ENCODE measurements at regions not wholly inside any gene's neighbourhood (a gene's known extent, or its start where the extent isn't known, plus 50 kb on each side); places are given as distances from the start of the nearest gene placed in this dataset.
"Not testable (repeated sequence)": the region's sequence is repeated elsewhere in the genome, so short reads cannot be mapped to it uniquely, and the experiment has no call there.

- Histone ChIP-seq H3K36me3 (no peaks in the 10 kb centered on the region), H3K27ac (no peak overlapping the region), H3K4me3 (no peak overlapping the region), H3K4me2 (no peak overlapping the region), H3K27me3 (no peaks in the 10 kb centered on the region), H3K9me3 (replicated peaks in 1 of 11) (no peaks in the 10 kb centered on the region; a peak in 1 of 22 replicates), H4K20me1 (no peaks in the 10 kb centered on the region), H3K4me1 (peaks cover 12 to 35% (median 24%) of the 10 kb centered on the region in 10 experiments; a peak in 19 of 20 replicates), H3K9ac (no peak overlapping the region)
- no peak for TF ChIP-seq Cebpa-rat (IDR thresholded peaks at IDR 0.05)
Observed at GRCh38 chr15:91409387-91409786, 309.3 kb downstream of the SV2B start.

- no peak overlapping the region for H3K27ac ChIP-seq
- peaks cover 12 to 32% (median 23%) of the 10 kb centered on the region in 10 experiments; a peak in 19 of 20 replicates for H3K4me1 ChIP-seq
- H4K20me1 ChIP-seq, result no peaks in the 10 kb centered on the region
- no peaks in the 10 kb centered on the region for H3K27me3 ChIP-seq
- no peaks in the 10 kb centered on the region; a peak in 1 of 22 replicates for H3K9me3 ChIP-seq (replicated peaks in 1 of 11)
- no peak overlapping the region for H3K4me2 ChIP-seq
- TF ChIP-seq Cebpa-rat (IDR thresholded peaks at IDR 0.05), result no peak
- no peak overlapping the region for H3K9ac ChIP-seq
- no peaks in the 10 kb centered on the region for H3K36me3 ChIP-seq
- H3K4me3 ChIP-seq, result no peak overlapping the region
Observed at GRCh38 chr15:91411586-91411985, 311.5 kb downstream of the SV2B start.

GRCh38 chr15:91412138-91412928 is 312.3 kb downstream of the SV2B start:
- H3K27me3 ChIP-seq, result no peaks in the 10 kb centered on the region
- H3K27ac ChIP-seq, result no peak overlapping the region
- no peak overlapping the region for H3K4me2 ChIP-seq
- no peak for TF ChIP-seq Cebpa-rat (IDR thresholded peaks at IDR 0.05)
- no peaks in the 10 kb centered on the region for H3K36me3 ChIP-seq
- no peaks in the 10 kb centered on the region; a peak in 1 of 22 replicates for H3K9me3 ChIP-seq (replicated peaks in 1 of 11)
- no peaks in the 10 kb centered on the region for H4K20me1 ChIP-seq
- no peak overlapping the region for H3K9ac ChIP-seq
- H3K4me1 ChIP-seq, result peaks cover 10 to 25% (median 16%) of the 10 kb centered on the region in 10 experiments; a peak in 19 of 20 replicates
- H3K4me3 ChIP-seq, result no peak overlapping the region

- H3K27ac ChIP-seq, result no peak overlapping the region
- no peaks in the 10 kb centered on the region for H4K20me1 ChIP-seq
- peaks cover 2 to 17% (median 8%) of the 10 kb centered on the region in 10 experiments; a peak in 17 of 20 replicates for H3K4me1 ChIP-seq
- H3K4me2 ChIP-seq, result no peak overlapping the region
- no peak for TF ChIP-seq Cebpa-rat (IDR thresholded peaks at IDR 0.05)
- H3K36me3 ChIP-seq, result no peaks in the 10 kb centered on the region
- H3K9ac ChIP-seq, result no peak overlapping the region
- H3K27me3 ChIP-seq, result no peaks in the 10 kb centered on the region
- no peaks in the 10 kb centered on the region; a peak in 1 of 22 replicates for H3K9me3 ChIP-seq (replicated peaks in 1 of 11)
- H3K4me3 ChIP-seq, result no peak overlapping the region
Observed at GRCh38 chr15:91413142-91413541, 313.1 kb downstream of the SV2B start.

GRCh38 chr15:91414124-91414523 is 314.1 kb downstream of the SV2B start:
- no peaks in the 10 kb centered on the region for H3K36me3 ChIP-seq
- H4K20me1 ChIP-seq, result no peaks in the 10 kb centered on the region
- no peaks in the 10 kb centered on the region for H3K27me3 ChIP-seq
- H3K4me3 ChIP-seq, result no peak overlapping the region
- H3K9me3 ChIP-seq (replicated peaks in 1 of 11), result no peaks in the 10 kb centered on the region; a peak in 1 of 22 replicates
- H3K4me1 ChIP-seq, result peaks cover 0 to 9% (median 0%) of the 10 kb centered on the region in 10 experiments; a peak in 3 of 20 replicates
- no peak overlapping the region for H3K4me2 ChIP-seq
- H3K9ac ChIP-seq, result no peak overlapping the region
- H3K27ac ChIP-seq, result no peak overlapping the region
- no peak for TF ChIP-seq Cebpa-rat (IDR thresholded peaks at IDR 0.05)

- H3K27me3 ChIP-seq; H3K9me3 ChIP-seq (replicated peaks in 1 of 11); H3K9ac ChIP-seq; H4K20me1 ChIP-seq; H3K4me1 ChIP-seq; H3K36me3 ChIP-seq; H3K4me2 ChIP-seq; H3K27ac ChIP-seq; H3K4me3 ChIP-seq: not testable (repeated sequence)
Observed at GRCh38 chr15:91415258-91415657, 315.2 kb downstream of the SV2B start.

- Histone ChIP-seq H3K4me1 (no peaks in the 10 kb centered on the region), H3K36me3 (no peaks in the 10 kb centered on the region), H3K9me3 (replicated peaks in 1 of 11) (peaks cover 0 to 8% (median 0%) of the 10 kb centered on the region in 11 experiments; a peak in 3 of 22 replicates), H3K27ac (no peak overlapping the region), H3K9ac (no peak overlapping the region), H3K4me2 (no peak overlapping the region), H4K20me1 (no peaks in the 10 kb centered on the region), H3K27me3 (no peaks in the 10 kb centered on the region), H3K4me3 (no peak overlapping the region)
- TF ChIP-seq Cebpa-rat (IDR thresholded peaks at IDR 0.05), result no peak
Observed at GRCh38 chr15:91420689-91421088, 320.6 kb downstream of the SV2B start.

GRCh38 chr15:91422797-91423196 is 322.7 kb downstream of the SV2B start:
- H4K20me1 ChIP-seq, result no peaks in the 10 kb centered on the region
- no peak overlapping the region for H3K27ac ChIP-seq
- no peak overlapping the region for H3K4me3 ChIP-seq
- peaks cover 0 to 8% (median 0%) of the 10 kb centered on the region in 11 experiments; a peak in 3 of 22 replicates for H3K9me3 ChIP-seq (replicated peaks in 1 of 11)
- no peaks in the 10 kb centered on the region for H3K4me1 ChIP-seq
- H3K36me3 ChIP-seq, result no peaks in the 10 kb centered on the region
- no peaks in the 10 kb centered on the region for H3K27me3 ChIP-seq
- no peak overlapping the region for H3K4me2 ChIP-seq
- H3K9ac ChIP-seq, result no peak overlapping the region
- TF ChIP-seq Cebpa-rat (IDR thresholded peaks at IDR 0.05), result no peak

GRCh38 chr15:91424001-91424400 is 323.9 kb downstream of the SV2B start:
- Histone ChIP-seq H3K4me1 (no peaks in the 10 kb centered on the region), H3K27ac (no peak overlapping the region), H3K9ac (no peak overlapping the region), H3K27me3 (no peaks in the 10 kb centered on the region), H3K9me3 (replicated peaks in 1 of 11) (peaks cover 0 to 8% (median 0%) of the 10 kb centered on the region in 11 experiments; a peak in 3 of 22 replicates), H3K4me2 (no peak overlapping the region), H3K4me3 (no peak overlapping the region), H4K20me1 (no peaks in the 10 kb centered on the region), H3K36me3 (no peaks in the 10 kb centered on the region)
- TF ChIP-seq Cebpa-rat (IDR thresholded peaks at IDR 0.05), result no peak

GRCh38 chr15:91426412-91426811 is 326.4 kb downstream of the SV2B start:
- H3K4me2 ChIP-seq, result no peak overlapping the region
- no peak for TF ChIP-seq Cebpa-rat (IDR thresholded peaks at IDR 0.05)
- no peaks in the 10 kb centered on the region for H3K36me3 ChIP-seq
- no peak overlapping the region for H3K4me3 ChIP-seq
- no peaks in the 10 kb centered on the region for H3K4me1 ChIP-seq
- H3K27me3 ChIP-seq, result no peaks in the 10 kb centered on the region
- no peak overlapping the region for H3K27ac ChIP-seq
- H3K9me3 ChIP-seq (replicated peaks in 1 of 11), result 0 out of 22 replicates have a peak, but pooled peaks cover 0 to 8% (median 0%) of the 10 kb centered on the region in 11 experiments
- H3K9ac ChIP-seq, result no peak overlapping the region
- no peaks in the 10 kb centered on the region for H4K20me1 ChIP-seq
